Left cardiac atrium (tissue), 4 donors: ENCODE measurements at regions not wholly inside any gene's neighbourhood (a gene's known extent, or its start where the extent isn't known, plus 50 kb on each side); places are given as distances from the start of the nearest gene placed in this dataset.
"Not testable (repeated sequence)": the region's sequence is repeated elsewhere in the genome, so short reads cannot be mapped to it uniquely, and the experiment has no call there.

Experiments
- ATAC-seq, 2 donors: fragments of 200-7000 bp; cut with Tn5 transposase; one replicate each; pipeline ENCODE4 v1.9.1; 2020; ENCODE audit warnings: mild to moderate bottlenecking in 2 of 2, moderate library complexity in 2 of 2
- DNase-seq: peaks from one replicate; pipeline ENCODE4 v3.0.0-alpha.2; 2020
- intact Hi-C, 2 donors: fragments of 100-400 bp; cut with DNase I; formaldehyde crosslinking; loops; one replicate each; pipeline versions ENCODE4 v1.14.1 to v1.15.1; 2022 to 2023
- donor health status: DM: no; HTN: yes; CAD: no.
- donor health status: DM: no; HTN: yes; CAD: no; lungs with severe emphysema.
- donor health status: DM: yes; HTN: yes; CAD: no.
- donor health status: Dilated cardiomyopathy.

GRCh38 chr9:78383130-78383529, 86.2 kb downstream of the PSAT1 start:
- no peak for ATAC-seq
- intact Hi-C loops, result no loop called here
- no peak for DNase-seq

- no peak for DNase-seq
- intact Hi-C loops, result no loop called here
- ATAC-seq, result no peak
Measured at GRCh38 chr9:78386348-78386747, 89.4 kb downstream of the PSAT1 start.

DNA sequence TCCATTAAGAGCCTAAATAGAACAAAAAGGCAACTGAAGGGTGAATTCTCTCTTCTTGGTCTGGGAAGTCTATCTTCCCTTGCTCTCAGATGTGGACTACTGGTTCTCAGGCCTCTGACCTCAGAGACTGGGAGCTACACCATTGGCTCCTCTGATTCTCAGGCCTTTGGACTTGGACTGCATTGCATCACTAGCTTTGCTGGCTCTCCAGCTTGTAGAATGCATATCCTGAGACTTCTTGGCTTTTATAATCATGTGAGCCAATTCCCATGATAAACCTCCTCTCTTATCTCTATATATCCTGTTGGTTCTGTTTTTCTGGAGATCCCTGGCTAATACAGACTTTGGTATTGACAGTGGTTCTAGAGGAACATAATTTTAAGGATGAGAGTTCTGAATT, 89.8 kb downstream of the PSAT1 start:
- DNase-seq (no peak), ATAC-seq (no peak)
- intact Hi-C loops, result no loop called here

DNA sequence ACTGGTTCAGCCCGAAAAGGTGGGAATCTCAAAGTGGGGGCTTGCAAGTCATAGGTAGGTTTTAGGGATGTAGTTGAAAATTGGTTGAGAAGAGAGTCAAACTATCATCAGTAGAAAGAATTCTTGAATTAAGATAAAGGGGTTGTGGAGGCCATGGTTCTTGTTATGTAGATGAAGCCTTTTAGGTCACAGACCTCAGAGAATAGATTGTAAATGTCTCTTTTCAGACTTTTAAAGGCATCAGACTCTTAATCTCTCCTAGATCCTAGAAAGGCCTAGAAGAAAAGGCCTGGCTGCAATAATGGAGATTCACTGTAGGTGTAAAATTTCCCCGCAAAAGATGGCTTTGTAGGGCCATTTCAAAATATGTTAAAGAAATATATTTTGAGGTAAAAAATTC, 96.4 kb downstream of the PSAT1 start:
- ATAC-seq (no peak), DNase-seq (no peak)
- intact Hi-C loops, result no loop called here

DNA sequence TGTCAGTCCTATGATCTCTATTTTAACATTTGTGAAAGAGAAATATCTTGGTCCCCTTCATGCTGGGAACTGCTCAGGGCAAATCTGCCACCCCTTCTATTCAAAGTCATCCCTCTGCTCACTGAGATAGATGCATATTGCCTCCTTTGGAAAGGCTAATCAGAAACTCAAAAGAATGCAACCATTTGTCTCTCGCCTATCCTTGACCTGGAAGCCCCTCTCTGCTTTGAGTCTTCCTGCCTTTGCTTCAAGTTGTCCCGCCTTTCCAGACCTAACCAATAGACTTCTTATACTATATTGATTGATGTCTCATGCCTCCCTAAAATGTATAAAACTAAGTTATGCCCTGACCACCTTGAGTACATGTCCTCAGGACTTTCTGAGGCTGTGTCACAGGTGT, 97.0 kb downstream of the PSAT1 start:
- no peak for ATAC-seq
- intact Hi-C loops, result no loop called here
- DNase-seq, result no peak

DNA sequence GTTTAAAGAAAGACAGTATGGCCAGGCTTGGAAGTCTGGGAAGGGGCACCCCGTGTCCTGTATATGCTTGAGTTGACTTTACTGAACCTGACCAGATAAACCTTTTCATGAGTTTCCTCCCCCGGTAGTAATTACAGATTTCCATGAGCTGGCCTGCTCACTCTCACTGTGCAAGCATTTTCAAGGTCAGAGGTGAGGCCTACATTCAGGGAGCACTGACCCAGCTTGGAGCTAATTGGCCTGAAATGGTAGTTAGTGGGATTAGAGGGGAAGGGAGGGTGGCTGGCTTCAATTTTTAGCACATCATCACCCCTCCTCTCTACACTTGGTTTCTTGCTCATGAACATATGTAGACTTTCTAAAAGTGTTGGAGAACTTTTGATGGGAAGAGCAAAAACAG, 99.2 kb downstream of the PSAT1 start:
- no peak for DNase-seq
- intact Hi-C loops, result no loop called here
- ATAC-seq, result no peak

DNA sequence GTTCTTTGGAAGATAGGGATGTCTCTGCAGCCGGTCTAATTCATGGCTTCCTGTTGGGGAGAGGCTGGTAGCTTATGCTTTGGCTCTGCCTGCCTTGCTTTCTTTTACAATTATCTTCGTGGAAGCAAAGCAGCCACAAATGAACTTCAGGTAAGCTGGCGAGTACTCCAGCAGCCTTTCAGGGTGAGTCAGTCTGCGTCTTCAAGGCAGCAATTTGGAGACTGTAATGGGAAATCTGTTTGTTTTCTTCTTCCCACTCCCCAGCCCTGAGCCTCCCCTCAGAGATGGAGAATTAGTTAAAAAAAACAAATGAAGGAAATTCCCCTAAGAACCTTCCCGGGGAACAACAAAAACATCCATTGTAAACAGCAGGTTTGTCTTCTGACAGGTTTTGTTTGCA, 100.1 kb downstream of the PSAT1 start:
- ATAC-seq, result no peak
- intact Hi-C loops, result no loop called here

GRCh38 chr9:78397454-78397853, 100.5 kb downstream of the PSAT1 start:
- intact Hi-C loops, result no loop called here
- DNase-seq (no peak), ATAC-seq (no peak)

More for the DNA sequence above, 100.1 kb downstream of the PSAT1 start:
- DNase-seq, result no peak

DNA sequence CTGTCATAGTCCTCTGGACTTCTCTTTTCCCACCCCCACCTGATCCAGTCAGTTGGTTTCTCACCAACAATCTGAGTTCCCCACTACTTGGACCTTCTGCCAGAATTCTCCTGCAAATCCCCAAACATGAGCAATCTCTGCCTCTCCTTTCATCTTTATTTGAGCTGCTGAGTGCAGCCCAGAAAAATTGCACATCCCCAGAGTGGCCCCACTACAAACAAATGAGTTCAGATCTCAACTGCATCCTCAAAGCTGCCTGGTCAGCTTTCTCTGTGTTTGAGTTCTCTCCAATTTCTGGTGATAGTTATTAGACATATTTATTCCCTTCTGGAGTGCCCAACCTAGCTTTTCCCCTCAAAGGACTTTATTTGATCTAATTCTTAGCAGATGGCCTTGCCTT, 102.2 kb downstream of the PSAT1 start:
- ATAC-seq, result no peak
- DNase-seq, result no peak
- intact Hi-C loops, result no loop called here

DNA sequence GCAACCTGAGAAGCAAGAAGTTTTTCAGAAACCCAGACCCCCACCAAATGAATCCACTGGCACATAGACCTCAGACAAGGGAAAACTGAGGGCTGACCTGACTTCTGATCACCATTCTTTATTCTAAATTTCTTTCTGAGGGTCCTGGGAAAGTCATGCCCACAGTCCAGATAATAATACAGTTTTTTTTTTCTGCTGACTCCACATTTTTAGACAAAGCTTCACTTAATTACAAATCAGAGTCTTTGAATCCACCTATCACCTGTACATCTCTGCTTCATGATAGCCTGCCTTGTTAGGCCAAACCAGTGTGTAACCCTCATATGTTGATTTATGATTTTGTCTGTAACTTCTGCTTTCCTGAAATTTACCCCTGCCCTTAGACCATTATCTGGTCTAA, 103.6 kb downstream of the PSAT1 start:
- no peak for ATAC-seq
- intact Hi-C loops, result no loop called here
- no peak for DNase-seq

- DNase-seq, result no peak
- intact Hi-C loops, result no loop called here
- ATAC-seq, result no peak
Measured at GRCh38 chr9:78405461-78405860, 108.5 kb downstream of the PSAT1 start.

- no peak for DNase-seq
- intact Hi-C loops, result no loop called here
- no peak for ATAC-seq
Measured at GRCh38 chr9:78406146-78406545, 109.2 kb downstream of the PSAT1 start.

GRCh38 chr9:78406933-78407332, 110.0 kb downstream of the PSAT1 start:
- no peak for ATAC-seq
- DNase-seq, result no peak
- intact Hi-C loops, result no loop called here

GRCh38 chr9:78407636-78408312, 110.8 kb downstream of the PSAT1 start:
- intact Hi-C loops, result no loop called here
- no peak for ATAC-seq

DNA sequence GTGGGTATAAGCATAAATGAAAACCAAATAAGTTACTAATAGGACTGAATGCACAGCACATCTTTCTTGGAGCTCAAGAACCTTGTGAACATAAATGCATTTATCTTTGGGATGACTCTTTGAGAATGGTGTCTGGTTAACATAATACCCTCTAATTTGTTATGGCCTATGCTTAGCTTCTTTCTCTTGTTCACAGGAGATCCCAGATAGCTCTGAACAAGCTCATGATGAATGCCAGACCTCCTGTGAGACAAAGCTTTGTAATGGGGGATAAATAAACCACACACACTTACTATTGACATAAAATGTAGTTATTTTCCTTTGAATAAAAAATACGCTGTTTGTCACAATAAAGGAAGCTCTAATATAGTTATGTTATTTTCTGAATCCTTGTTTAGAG, 111.5 kb downstream of the PSAT1 start:
- intact Hi-C loops, result no loop called here
- DNase-seq (no peak), ATAC-seq (no peak)

More at GRCh38 chr9:78407636-78408312, 110.8 kb downstream of the PSAT1 start:
- DNase-seq, result no peak

- intact Hi-C loops, ATAC-seq, DNase-seq: not testable (repeated sequence)
Measured at GRCh38 chr9:78409928-78410510, 113.1 kb downstream of the PSAT1 start.

DNA sequence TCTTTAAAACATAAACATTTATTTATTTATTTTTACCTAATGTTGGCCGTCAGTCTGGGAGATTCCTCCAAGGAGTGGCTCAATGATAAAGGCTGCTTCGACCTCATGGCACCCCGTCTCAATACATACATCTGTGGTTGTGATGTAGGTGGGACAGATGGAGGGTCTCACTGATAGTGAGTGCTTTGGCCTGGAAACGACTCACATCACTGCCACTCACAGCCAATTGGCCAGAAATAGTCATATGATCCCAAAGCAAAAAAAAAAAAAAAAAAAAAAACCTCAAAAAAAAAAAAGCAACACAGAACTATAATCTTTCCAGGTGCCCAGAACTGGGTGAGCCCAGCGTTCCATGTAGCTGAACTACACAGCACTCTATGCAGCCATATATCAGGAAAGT, 125.4 kb downstream of the PSAT1 start:
- ATAC-seq (no peak), DNase-seq (no peak)
- intact Hi-C loops, result no loop called here

DNA sequence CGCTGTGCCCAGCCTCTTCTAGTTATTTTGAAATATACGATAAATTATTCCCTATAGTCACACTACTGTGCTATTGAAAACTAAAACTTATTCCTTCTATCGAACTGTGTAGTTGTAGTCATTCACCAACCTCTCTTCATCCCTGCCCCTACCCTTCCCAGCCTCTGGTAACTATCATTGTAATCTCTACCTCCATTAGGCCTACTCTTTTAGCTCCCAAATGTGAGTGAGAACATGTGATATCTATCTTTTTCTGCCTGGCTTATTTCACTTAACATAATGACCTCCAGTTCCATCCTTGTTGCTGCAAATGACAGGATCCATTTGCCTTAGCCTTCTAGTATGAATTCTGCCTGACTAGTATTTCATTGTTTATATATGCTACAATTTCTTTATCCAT, 127.4 kb downstream of the PSAT1 start:
- ATAC-seq, result no peak
- intact Hi-C loops, result no loop called here
- no peak for DNase-seq

DNA sequence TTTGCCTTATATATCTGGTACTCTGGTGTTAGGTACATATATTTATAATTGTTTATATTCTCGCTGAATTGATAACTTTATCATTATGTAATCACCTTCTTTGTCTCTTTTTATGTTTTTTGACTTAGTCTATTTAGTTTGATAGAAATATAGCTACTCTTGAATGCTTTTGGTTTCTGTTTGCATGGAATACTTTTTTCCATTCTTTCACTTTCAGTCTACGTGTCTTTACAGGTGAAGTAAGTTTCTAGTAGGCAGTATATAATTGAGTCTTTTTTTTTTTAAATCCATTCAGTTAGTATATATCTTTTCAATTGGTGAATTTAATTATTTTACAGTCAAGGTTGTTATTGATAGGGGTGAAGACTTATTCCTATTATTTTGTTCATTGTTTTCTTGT, 131.7 kb downstream of the PSAT1 start:
- DNase-seq (no peak), ATAC-seq (no peak)
- intact Hi-C loops, result no loop called here

GRCh38 chr9:78430387-78430786, 133.5 kb downstream of the PSAT1 start:
- ATAC-seq (no peak), DNase-seq (no peak)
- intact Hi-C loops, result no loop called here

- ATAC-seq, DNase-seq, intact Hi-C loops: not testable (repeated sequence)
Measured at GRCh38 chr9:78431039-78431438, 134.1 kb downstream of the PSAT1 start.
